T-helper 2 cell (primary cell): ENCODE measurements at regions not wholly inside any gene's neighbourhood (a gene's known extent, or its start where the extent isn't known, plus 50 kb on each side); places are given as distances from the start of the nearest gene placed in this dataset.

Experiments
- DNase-seq, 5 experiments: peaks; one replicate each; pipeline versions ENCODE4 v3.0.0 to v3.0.0-alpha.2; 2012 to 2022

- DNase-seq, result no peak
These were observed 90.1 kb downstream of the ANKRD60 start for GRCh38 chr20:58138395-58138794.

DNA sequence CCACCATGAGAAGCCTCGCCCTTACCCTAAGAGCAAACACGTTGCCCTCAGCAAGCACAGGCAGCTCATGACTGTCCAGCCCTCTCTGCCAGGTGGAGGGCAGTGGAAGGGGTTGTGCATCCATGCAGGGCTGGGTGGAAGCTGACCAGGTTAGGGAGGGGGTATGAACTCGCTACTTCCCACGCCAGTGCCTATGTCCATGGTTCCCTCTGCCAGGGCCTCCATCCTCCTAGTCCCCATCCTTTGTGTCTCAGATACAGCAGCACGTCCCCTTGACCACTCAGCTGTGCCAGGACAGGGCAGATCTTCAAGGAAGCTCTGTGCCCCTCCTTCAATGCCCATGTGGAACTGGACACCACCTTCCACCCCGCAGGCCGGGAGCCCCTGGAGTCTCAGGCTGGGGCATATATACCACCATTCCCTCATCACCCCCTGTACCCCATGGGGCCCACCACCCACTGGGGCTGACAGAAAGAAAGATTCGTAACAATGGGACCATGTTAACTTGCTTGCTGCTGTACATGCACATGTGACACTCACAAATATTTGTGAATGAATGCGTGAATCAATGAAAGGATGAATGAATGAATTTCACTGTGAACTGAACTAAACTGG lies 90.7 kb downstream of the ANKRD60 start:
- DNase-seq, result no peak

GRCh38 chr20:58137236-58137635 lies 91.2 kb downstream of the ANKRD60 start:
- DNase-seq, result no peak

- no peak for DNase-seq
These were observed 92.3 kb downstream of the ANKRD60 start for GRCh38 chr20:58136149-58136484.

DNA sequence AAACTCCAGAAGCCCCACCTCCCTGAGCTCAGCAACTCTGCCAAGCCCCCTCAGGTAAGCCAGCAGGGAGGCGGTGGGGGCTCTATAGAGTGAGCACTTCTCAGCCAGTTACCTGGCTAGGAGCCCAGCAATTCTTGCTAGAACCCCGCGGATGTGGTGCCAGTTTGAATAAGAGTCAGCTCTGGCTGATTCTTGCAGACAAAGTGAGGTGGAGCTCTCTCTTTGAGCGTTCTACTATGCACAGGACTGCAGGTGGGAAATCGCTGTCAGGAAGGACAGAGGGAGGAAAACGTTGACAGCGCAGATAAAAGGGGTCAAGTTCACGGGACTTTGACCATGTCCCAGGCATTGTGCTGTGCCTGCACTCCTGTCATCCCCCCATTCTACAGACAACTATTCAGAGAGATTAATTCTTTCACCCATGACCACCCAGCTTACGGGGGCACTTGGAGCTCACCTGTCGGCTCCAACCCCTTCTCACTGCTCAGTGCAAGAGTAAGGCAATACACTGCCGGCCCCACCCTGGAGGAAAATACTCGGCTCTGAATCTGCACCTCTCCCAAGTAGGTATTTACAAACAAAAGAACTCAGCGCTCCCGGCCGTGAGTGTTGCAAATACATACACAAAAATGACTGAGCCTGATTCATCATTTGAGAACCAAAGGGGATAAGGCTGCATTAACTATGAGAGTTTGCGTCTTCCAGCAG lies 92.9 kb downstream of the ANKRD60 start:
- no peak for DNase-seq

GRCh38 chr20:58133020-58133808 lies 95.2 kb downstream of the ANKRD60 start:
- no peak for DNase-seq

DNA sequence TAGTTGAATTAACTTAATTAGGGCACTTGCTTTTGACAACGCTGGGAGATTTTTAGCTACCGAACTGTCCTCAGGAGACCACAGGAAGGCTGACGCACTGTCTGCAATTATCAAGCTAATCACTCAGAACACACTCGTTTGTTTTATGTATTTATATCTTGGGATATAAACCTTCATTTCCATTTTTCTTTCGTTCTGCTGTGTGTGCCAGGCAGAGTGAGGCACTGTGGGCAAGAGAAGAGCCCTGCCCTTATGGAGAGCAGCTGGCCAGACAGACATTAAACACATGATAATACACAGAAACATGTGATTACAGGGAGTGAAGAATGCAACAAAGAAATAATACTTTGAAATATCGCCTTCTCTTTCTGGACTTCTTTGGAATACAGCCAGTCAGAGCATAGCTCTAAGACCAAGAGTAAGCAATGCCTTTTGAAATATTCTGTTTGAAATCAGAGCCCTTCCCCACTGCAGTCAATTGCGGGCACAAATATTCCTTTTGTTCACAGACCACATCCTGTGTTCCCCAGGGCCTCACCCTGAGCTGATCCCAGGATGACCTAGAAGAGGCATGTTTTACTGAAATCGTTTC lies 96.8 kb downstream of the ANKRD60 start:
- DNase-seq, result no peak

GRCh38 chr20:58131151-58131550 lies 97.3 kb downstream of the ANKRD60 start:
- DNase-seq, result no peak

GRCh38 chr20:58130581-58130980 lies 97.9 kb downstream of the ANKRD60 start:
- DNase-seq, result no peak

DNA sequence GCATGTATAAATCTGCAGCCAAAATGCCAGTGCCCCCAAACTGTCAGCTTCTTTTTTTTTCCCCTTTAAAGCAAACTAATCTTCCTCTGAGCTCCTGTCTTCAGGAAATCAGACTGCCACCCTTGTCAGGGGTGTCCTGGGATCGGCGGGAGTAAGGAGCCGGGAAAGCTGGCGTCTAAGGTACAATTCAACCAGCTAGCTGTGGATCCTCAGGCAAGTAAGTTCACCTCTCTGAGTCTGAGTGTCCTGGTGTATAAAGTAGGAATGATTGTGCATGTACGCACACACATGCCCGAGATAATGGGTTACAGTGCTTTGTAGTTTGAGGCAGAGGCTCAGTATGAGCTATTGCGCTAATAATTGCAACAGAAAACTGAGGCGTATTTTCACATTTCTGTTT lies 98.3 kb downstream of the ANKRD60 start:
- DNase-seq, result no peak

DNA sequence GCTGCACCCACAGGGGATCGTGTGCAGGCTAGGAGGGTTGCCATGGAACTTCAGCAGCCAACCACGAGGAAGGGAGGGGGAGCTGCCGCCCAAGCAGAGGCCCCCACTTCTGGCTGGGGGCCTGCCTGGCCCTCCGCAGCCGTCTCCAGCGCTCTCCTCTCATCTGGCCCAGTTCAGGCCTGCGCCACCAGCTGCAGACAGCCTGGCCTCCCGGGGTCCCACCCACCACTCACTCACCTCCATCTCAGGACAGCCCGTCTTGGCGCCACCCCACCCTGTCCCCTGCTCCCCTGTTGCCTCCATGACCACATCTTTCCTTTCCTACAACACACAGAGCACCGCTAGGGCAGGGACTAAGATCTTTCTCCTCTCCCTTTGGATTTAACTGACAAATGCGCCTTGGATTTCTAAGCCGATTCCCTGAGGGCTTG lies 98.7 kb downstream of the ANKRD60 start:
- no peak for DNase-seq

- no peak for DNase-seq
These were observed 99.5 kb downstream of the ANKRD60 start for GRCh38 chr20:58128635-58129625.

DNA sequence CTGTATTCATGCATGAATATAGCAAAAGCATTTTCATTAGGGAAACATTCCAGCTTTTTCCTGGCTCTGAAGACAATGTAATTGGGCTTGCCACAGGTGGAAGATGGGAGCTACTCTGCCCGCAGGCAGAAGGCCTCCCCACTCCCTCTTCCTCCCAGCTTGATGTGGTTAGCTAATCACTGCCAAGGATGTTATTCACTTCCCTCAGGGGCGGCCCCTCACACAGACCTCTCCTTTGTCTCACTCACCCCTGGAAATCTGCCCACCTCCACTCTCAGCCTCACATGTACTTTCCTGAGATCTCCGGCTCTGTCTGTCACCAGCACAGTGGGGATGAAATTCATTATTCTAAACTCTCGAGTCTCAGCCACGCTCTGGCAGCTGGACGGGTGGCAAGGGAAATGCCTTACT lies 100.7 kb downstream of the ANKRD60 start:
- no peak for DNase-seq

DNA sequence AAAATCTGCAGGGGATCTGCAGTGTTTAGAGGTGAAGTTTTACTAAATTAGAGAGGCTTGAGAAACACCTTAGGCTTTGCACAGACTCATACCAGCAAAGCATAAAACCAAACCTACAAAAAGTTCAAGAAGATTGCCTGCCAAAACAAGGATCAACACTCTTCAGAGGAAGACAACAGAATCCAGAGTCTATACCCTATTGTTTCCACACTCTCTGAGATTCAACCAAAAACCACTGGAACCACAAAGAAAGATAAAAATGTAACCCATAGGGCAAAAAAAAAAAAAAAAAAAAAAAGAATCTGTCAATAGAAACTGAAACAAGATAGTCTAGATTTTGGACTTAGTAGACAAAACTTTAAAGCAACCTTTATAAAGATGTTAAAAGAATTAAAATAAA lies 102.7 kb downstream of the ANKRD60 start:
- DNase-seq, result peak in 1 of 5 experiments; percentile 4

GRCh38 chr20:58117944-58118343 lies 110.5 kb downstream of the ANKRD60 start:
- DNase-seq, result no peak

- no peak for DNase-seq
These were observed 111.9 kb downstream of the ANKRD60 start for GRCh38 chr20:58116505-58116904.

DNA sequence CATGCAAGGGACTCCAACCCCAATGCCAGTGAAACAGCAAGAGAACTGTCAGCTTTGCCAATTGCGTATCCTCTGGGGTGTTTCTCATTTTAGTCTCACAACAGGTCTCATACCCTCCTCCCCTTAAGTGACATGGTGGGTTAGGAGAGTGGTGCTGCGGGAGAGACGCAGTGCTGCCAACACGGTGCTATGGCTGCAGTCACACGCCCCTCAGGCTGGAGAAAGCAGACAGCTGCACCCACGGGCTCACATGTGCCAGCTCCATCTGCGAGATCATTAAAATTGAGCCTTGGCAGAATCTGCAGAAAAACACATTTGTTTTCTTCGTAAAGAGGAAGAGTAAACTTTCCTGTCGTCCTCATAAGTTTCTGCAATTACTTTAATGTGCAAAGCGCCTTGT lies 114.7 kb downstream of the ANKRD60 start:
- no peak for DNase-seq

- no peak for DNase-seq
These were observed 116.3 kb downstream of the ANKRD60 start for GRCh38 chr20:58112017-58112781.

DNA sequence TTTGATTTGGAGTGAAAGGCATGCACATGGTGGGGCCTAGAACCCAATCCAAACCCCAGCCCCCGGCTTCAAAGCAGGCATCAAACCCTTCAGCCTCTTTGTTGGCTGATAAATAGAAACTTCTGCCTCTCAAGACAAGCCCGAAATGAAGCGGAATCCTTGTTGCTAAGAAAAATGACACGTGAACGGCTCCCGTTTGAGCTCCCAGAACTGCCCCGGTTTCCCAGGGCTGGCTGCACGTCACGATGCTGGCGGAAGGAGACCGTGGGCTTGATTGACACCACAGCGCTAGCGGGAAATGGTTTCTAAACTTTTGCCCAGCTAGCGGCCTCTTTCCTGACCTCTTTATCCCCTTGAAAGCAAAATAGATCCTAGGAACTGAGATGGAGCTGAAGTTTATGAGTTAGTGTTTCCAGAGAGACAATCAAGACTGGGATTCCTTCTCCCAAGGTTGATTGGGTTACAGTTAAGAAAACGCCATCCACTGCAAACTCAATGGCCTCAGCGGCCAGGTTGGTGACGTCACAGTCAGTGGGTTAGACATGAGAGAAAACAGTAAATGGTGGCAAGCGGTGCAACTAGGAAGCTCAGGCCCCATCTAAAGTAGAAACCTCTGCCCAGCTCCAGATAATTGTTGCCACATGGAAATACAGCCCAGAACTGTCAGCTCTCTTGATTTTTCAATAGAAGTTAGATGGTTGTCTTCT lies 117.0 kb downstream of the ANKRD60 start:
- DNase-seq, result no peak

DNA sequence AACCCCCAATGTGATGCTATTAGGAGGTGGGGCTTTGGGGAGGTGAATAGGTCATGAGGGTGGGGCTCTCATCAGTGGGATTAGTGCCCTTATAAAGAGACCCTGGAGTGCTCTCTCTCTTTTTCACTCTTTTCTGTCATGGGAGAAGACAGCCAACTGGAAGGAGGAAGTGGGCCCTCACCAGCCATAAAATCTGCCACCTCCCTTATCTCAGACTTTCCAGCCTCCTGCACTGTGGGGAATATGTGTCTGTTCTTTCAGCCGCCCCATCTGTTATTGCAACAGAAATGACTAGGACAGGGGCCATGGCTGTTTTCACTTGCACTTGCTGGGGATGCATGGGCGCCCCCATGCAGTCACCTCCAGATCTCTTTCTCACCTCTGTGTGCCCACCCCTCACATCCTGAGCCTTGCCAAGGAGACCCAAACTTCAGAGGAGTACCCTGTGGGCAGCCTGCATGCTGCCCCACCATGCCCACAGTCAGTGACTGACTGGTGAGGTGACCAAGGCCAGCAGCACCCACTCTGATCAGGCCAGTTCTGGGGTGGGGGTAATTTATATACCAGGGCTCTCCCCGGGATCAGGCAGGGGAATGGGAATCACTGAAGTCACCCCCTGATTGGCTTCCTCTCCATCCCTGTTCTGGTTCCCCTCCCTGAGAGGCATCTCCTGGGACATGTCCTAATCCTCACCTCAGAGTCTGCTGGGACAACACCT lies 118.4 kb downstream of the ANKRD60 start:
- no peak for DNase-seq
